Keratinocyte (primary cell): ENCODE measurements at regions not wholly inside any gene's neighbourhood (a gene's known extent, or its start where the extent isn't known, plus 50 kb on each side); places are given as distances from the start of the nearest gene placed in this dataset.

ENCODE experiments used
- EZH2 ChIP-seq: IDR thresholded peaks from one replicate; pipeline ENCODE4 v1.6.1; 2012; ENCODE audit warnings: inconsistent platforms, mild to moderate bottlenecking, low read length, moderate library complexity
- TF ChIP-seq, protein P1 (sequence below), 3 experiments: IDR thresholded peaks in 1 of 3; conservative IDR thresholded peaks in 1 of 3; optimal IDR thresholded peaks in 1 of 3; 2 replicates in 2 of 3; 3 replicates in 1 of 3; pipeline versions ENCODE3 to v1.5.1; 2011; ENCODE audit warnings: low read length in 3 of 3, mild to moderate bottlenecking in 3 of 3, moderate library complexity in 2 of 3, control low read depth in 1 of 3, inconsistent platforms in 1 of 3; ENCODE audit not compliant: insufficient read depth in 2 of 3; ENCODE audit errors: extremely low read depth in 1 of 3

DNA sequence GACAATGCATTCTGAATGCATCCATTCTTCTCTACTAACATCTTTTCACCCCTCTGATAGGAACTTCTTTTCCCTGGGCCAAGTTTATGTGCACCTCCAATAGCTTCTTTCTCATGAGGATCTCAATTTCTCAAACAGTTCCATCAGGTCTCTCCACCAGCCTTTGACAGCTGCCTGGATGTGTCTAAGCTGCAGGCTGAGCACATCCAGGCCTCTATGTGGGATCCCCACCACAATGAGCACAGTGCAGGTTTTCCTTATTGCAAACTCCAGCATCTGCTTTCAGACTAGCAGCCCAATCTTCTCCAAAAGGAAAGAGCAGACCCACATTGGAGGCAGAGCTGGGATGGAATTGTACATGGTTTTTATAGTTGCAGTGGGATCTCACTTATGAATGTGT is 145.3 kb upstream of the TBX20 start:
- TF ChIP-seq EZH2: no peak
- TF ChIP-seq, protein P1, sequence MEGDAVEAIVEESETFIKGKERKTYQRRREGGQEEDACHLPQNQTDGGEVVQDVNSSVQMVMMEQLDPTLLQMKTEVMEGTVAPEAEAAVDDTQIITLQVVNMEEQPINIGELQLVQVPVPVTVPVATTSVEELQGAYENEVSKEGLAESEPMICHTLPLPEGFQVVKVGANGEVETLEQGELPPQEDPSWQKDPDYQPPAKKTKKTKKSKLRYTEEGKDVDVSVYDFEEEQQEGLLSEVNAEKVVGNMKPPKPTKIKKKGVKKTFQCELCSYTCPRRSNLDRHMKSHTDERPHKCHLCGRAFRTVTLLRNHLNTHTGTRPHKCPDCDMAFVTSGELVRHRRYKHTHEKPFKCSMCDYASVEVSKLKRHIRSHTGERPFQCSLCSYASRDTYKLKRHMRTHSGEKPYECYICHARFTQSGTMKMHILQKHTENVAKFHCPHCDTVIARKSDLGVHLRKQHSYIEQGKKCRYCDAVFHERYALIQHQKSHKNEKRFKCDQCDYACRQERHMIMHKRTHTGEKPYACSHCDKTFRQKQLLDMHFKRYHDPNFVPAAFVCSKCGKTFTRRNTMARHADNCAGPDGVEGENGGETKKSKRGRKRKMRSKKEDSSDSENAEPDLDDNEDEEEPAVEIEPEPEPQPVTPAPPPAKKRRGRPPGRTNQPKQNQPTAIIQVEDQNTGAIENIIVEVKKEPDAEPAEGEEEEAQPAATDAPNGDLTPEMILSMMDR (optimal IDR thresholded peaks at IDR 0.05 in 1 of 3, IDR thresholded peaks at IDR 0.05 in 1 of 3, conservative IDR thresholded peaks at IDR 0.05 in 1 of 3; ENCODE audit: extremely low read depth in 1 of 3, insufficient read depth in 2 of 3, low read length in 3 of 3): no peak
